ENCODE measurements at regions not wholly inside any gene's neighbourhood (a gene's known extent, or its start where the extent isn't known, plus 50 kb on each side); places are given as distances from the start of the nearest gene placed in this dataset.

GRCh38 chr12:67758521-67758920 lies 110.0 kb downstream of the DYRK2 start:
- H2BK12ac ChIP-seq (ENCODE audit: low read length in 2 of 2): no peak overlapping the region
- 95% methylated on average over 4 of the region's 4 CpGs for WGBS
- no peak overlapping the region for H2BK120ac ChIP-seq (ENCODE audit: low read depth, low read length)

GRCh38 chr12:67759829-67760228 lies 111.3 kb downstream of the DYRK2 start:
- no peaks in the 10 kb centered on the region for H3K36me3 ChIP-seq (ENCODE audit: control insufficient read depth in 1 of 2, insufficient read depth in 2 of 2, low read depth in 1 of 2, low read length in 2 of 2)
- H3K18ac ChIP-seq (ENCODE audit: low read depth in 1 of 2, low read length in 2 of 2): no peak overlapping the region
- H3K4ac ChIP-seq (ENCODE audit: low read depth in 1 of 2, low read length in 2 of 2): no peak overlapping the region
- DNase-seq: no peak
- no peak overlapping the region for H2BK12ac ChIP-seq (ENCODE audit: low read length in 2 of 2)
- H2BK15ac ChIP-seq (ENCODE audit: low read depth, poor library complexity, severe bottlenecking): no peak overlapping the region
- H2BK120ac ChIP-seq (ENCODE audit: low read depth, low read length): no peak overlapping the region
- no peaks in the 10 kb centered on the region for H3K27me3 ChIP-seq (ENCODE audit: control insufficient read depth in 1 of 2, insufficient read depth in 1 of 2, low read length in 2 of 2)
- no peak overlapping the region for H3K14ac ChIP-seq (ENCODE audit: low read length in 2 of 2)
- H2AK5ac ChIP-seq (ENCODE audit: low read length, severe bottlenecking): no peak overlapping the region
- H2AFZ ChIP-seq (ENCODE audit: low read depth, low read length): no peak overlapping the region
- H4K8ac ChIP-seq (ENCODE audit: low read length): no peak overlapping the region
- H3K9me3 ChIP-seq (ENCODE audit: control insufficient read depth, low read length): no peaks in the 10 kb centered on the region
- H3K27ac ChIP-seq (ENCODE audit: low read length, poor library complexity, severe bottlenecking): no peak overlapping the region
- no peak overlapping the region for H3K9ac ChIP-seq (ENCODE audit: low read length)
- H3K4me3 ChIP-seq (ENCODE audit: insufficient read depth in 1 of 2, low read depth in 1 of 2, low read length in 2 of 2): no peak overlapping the region
- H3K4me2 ChIP-seq (ENCODE audit: low read length, poor library complexity, severe bottlenecking): no peak overlapping the region
- no peak overlapping the region for H4K91ac ChIP-seq (ENCODE audit: low read length)
- H2BK5ac ChIP-seq (ENCODE audit: low read depth, low read length, poor library complexity, severe bottlenecking): no peak overlapping the region
- WGBS: 97% methylated on average over 3 of the region's 3 CpGs
- no peak overlapping the region for H3K23ac ChIP-seq (ENCODE audit: low read length in 2 of 2)
- H3K4me1 ChIP-seq (ENCODE audit: control insufficient read depth, insufficient read depth, low read depth, low read length): no peaks in the 10 kb centered on the region
- H3K79me1 ChIP-seq (replicated peaks; ENCODE audit: low read length, poor library complexity, severe bottlenecking): no peaks in the 10 kb centered on the region

More at GRCh38 chr12:67758521-67758920, 110.0 kb downstream of the DYRK2 start:
- Histone ChIP-seq H3K27ac (ENCODE audit: low read length, poor library complexity, severe bottlenecking) (no peak overlapping the region), H3K27me3 (ENCODE audit: control insufficient read depth in 1 of 2, insufficient read depth in 1 of 2, low read length in 2 of 2) (no peaks in the 10 kb centered on the region), H2BK5ac (ENCODE audit: low read depth, low read length, poor library complexity, severe bottlenecking) (no peak overlapping the region), H3K14ac (ENCODE audit: low read length in 2 of 2) (no peak overlapping the region), H4K8ac (ENCODE audit: low read length) (no peak overlapping the region), H3K9ac (ENCODE audit: low read length) (no peak overlapping the region), H3K23ac (ENCODE audit: low read length in 2 of 2) (no peak overlapping the region), H2BK15ac (ENCODE audit: low read depth, poor library complexity, severe bottlenecking) (no peak overlapping the region), H2AK5ac (ENCODE audit: low read length, severe bottlenecking) (no peak overlapping the region), H3K79me1 (replicated peaks; ENCODE audit: low read length, poor library complexity, severe bottlenecking) (no peaks in the 10 kb centered on the region), H3K4me3 (ENCODE audit: insufficient read depth in 1 of 2, low read depth in 1 of 2, low read length in 2 of 2) (no peak overlapping the region), H2AFZ (ENCODE audit: low read depth, low read length) (no peak overlapping the region), H4K91ac (ENCODE audit: low read length) (no peak overlapping the region), H3K4me2 (ENCODE audit: low read length, poor library complexity, severe bottlenecking) (no peak overlapping the region), H3K9me3 (ENCODE audit: control insufficient read depth, low read length) (no peaks in the 10 kb centered on the region), H3K4ac (ENCODE audit: low read depth in 1 of 2, low read length in 2 of 2) (no peak overlapping the region), H3K18ac (ENCODE audit: low read depth in 1 of 2, low read length in 2 of 2) (no peak overlapping the region), H3K36me3 (ENCODE audit: control insufficient read depth in 1 of 2, insufficient read depth in 2 of 2, low read depth in 1 of 2, low read length in 2 of 2) (no peaks in the 10 kb centered on the region), H3K4me1 (ENCODE audit: control insufficient read depth, insufficient read depth, low read depth, low read length) (no peaks in the 10 kb centered on the region)
- DNase-seq: no peak

- Histone ChIP-seq H2BK12ac (ENCODE audit: low read length in 2 of 2) (peak overlapping the region; percentile 6 to 77), H4K8ac (ENCODE audit: low read length) (no peak overlapping the region), H3K79me1 (replicated peaks; ENCODE audit: low read length, poor library complexity, severe bottlenecking) (no peaks in the 10 kb centered on the region), H2BK5ac (ENCODE audit: low read depth, low read length, poor library complexity, severe bottlenecking) (no peak overlapping the region), H3K27ac (ENCODE audit: low read length, poor library complexity, severe bottlenecking) (no peak overlapping the region), H2AK5ac (ENCODE audit: low read length, severe bottlenecking) (no peak overlapping the region), H3K36me3 (ENCODE audit: control insufficient read depth in 1 of 2, insufficient read depth in 2 of 2, low read depth in 1 of 2, low read length in 2 of 2) (no peaks in the 10 kb centered on the region), H2BK15ac (ENCODE audit: low read depth, poor library complexity, severe bottlenecking) (peak overlapping the region; percentile 4), H2BK120ac (ENCODE audit: low read depth, low read length) (no peak overlapping the region), H3K18ac (ENCODE audit: low read depth in 1 of 2, low read length in 2 of 2) (peak overlapping the region in 1 of 2 experiments; percentile 30), H4K91ac (ENCODE audit: low read length) (no peak overlapping the region), H3K4me3 (ENCODE audit: insufficient read depth in 1 of 2, low read depth in 1 of 2, low read length in 2 of 2) (no peak overlapping the region), H3K4ac (ENCODE audit: low read depth in 1 of 2, low read length in 2 of 2) (peak overlapping the region; percentile 19 to 65), H3K14ac (ENCODE audit: low read length in 2 of 2) (no peak overlapping the region), H3K4me2 (ENCODE audit: low read length, poor library complexity, severe bottlenecking) (peak overlapping the region; percentile 29), H3K9me3 (ENCODE audit: control insufficient read depth, low read length) (no peaks in the 10 kb centered on the region), H3K4me1 (ENCODE audit: control insufficient read depth, insufficient read depth, low read depth, low read length) (no peaks in the 10 kb centered on the region), H3K27me3 (ENCODE audit: control insufficient read depth in 1 of 2, insufficient read depth in 1 of 2, low read length in 2 of 2) (no peaks in the 10 kb centered on the region), H2AFZ (ENCODE audit: low read depth, low read length) (no peak overlapping the region), H3K23ac (ENCODE audit: low read length in 2 of 2) (no peak overlapping the region), H3K9ac (ENCODE audit: low read length) (no peak overlapping the region)
- DNase-seq: peak; percentile 18
- 94% methylated on average over 7 of the region's 7 CpGs for WGBS
Measured at GRCh38 chr12:67760586-67761275, 112.2 kb downstream of the DYRK2 start.

- H3K4me2 ChIP-seq (ENCODE audit: low read length, poor library complexity, severe bottlenecking): no peak overlapping the region
- H3K4me1 ChIP-seq (ENCODE audit: control insufficient read depth, insufficient read depth, low read depth, low read length): no peaks in the 10 kb centered on the region
Measured at GRCh38 chr12:67761566-67761965, 113.0 kb downstream of the DYRK2 start.

More at GRCh38 chr12:67761566-67761965, 113.0 kb downstream of the DYRK2 start:
- no peak overlapping the region for H3K18ac ChIP-seq (ENCODE audit: low read depth in 1 of 2, low read length in 2 of 2)
- no peaks in the 10 kb centered on the region for H3K9me3 ChIP-seq (ENCODE audit: control insufficient read depth, low read length)
- H2AK5ac ChIP-seq (ENCODE audit: low read length, severe bottlenecking): no peak overlapping the region
- H3K4ac ChIP-seq (ENCODE audit: low read depth in 1 of 2, low read length in 2 of 2): no peak overlapping the region
- H3K27ac ChIP-seq (ENCODE audit: low read length, poor library complexity, severe bottlenecking): no peak overlapping the region
- H4K91ac ChIP-seq (ENCODE audit: low read length): no peak overlapping the region
- H3K36me3 ChIP-seq (ENCODE audit: control insufficient read depth in 1 of 2, insufficient read depth in 2 of 2, low read depth in 1 of 2, low read length in 2 of 2): no peaks in the 10 kb centered on the region
- H3K79me1 ChIP-seq (replicated peaks; ENCODE audit: low read length, poor library complexity, severe bottlenecking): no peaks in the 10 kb centered on the region
- 89% methylated on average over 1 of the region's 3 CpGs for WGBS
- no peak overlapping the region for H2BK15ac ChIP-seq (ENCODE audit: low read depth, poor library complexity, severe bottlenecking)
- H3K9ac ChIP-seq (ENCODE audit: low read length): no peak overlapping the region
- no peak for DNase-seq
- H3K14ac ChIP-seq (ENCODE audit: low read length in 2 of 2): no peak overlapping the region
- no peak overlapping the region for H2AFZ ChIP-seq (ENCODE audit: low read depth, low read length)
- no peaks in the 10 kb centered on the region for H3K27me3 ChIP-seq (ENCODE audit: control insufficient read depth in 1 of 2, insufficient read depth in 1 of 2, low read length in 2 of 2)
- H2BK120ac ChIP-seq (ENCODE audit: low read depth, low read length): no peak overlapping the region
- H2BK12ac ChIP-seq (ENCODE audit: low read length in 2 of 2): no peak overlapping the region
- no peak overlapping the region for H2BK5ac ChIP-seq (ENCODE audit: low read depth, low read length, poor library complexity, severe bottlenecking)
- H3K4me3 ChIP-seq (ENCODE audit: insufficient read depth in 1 of 2, low read depth in 1 of 2, low read length in 2 of 2): no peak overlapping the region
- H4K8ac ChIP-seq (ENCODE audit: low read length): no peak overlapping the region
- no peak overlapping the region for H3K23ac ChIP-seq (ENCODE audit: low read length in 2 of 2)

All from mesenchymal stem cell (in vitro differentiated cells and primary cell).